GM12873 (cell line): ENCODE measurements at regions not wholly inside any gene's neighbourhood (a gene's known extent, or its start where the extent isn't known, plus 50 kb on each side); places are given as distances from the start of the nearest gene placed in this dataset.

ENCODE experiments used
- TF ChIP-seq, protein P1 (sequence below): IDR thresholded peaks from 2 replicates; pipeline ENCODE4 v1.5.1; 2012; ENCODE audit warnings: low read depth, mild to moderate bottlenecking, moderate library complexity, low read length, control low read depth; ENCODE audit not compliant: insufficient read depth; ENCODE audit errors: missing control alignments

DNA sequence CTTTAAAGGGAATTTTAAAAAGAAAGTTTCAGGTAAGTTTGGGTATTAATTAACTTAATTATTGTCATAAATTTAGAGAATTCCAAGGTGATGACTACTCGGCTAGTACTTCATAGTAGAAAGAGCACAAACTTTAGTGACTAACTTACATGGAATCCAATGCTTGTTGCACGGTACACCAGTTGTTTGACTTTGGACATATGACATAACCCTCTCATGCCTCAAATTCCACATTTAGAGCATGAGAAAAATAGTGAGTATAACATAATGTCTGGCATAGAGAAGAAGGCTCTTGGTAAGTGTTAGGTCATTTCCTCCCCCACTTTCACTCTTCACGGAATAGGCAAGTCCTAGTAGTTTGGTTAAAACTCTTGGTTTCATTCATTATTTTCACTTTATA is 1249.4 kb upstream of the SLC10A2 start:
- TF ChIP-seq, protein P1, sequence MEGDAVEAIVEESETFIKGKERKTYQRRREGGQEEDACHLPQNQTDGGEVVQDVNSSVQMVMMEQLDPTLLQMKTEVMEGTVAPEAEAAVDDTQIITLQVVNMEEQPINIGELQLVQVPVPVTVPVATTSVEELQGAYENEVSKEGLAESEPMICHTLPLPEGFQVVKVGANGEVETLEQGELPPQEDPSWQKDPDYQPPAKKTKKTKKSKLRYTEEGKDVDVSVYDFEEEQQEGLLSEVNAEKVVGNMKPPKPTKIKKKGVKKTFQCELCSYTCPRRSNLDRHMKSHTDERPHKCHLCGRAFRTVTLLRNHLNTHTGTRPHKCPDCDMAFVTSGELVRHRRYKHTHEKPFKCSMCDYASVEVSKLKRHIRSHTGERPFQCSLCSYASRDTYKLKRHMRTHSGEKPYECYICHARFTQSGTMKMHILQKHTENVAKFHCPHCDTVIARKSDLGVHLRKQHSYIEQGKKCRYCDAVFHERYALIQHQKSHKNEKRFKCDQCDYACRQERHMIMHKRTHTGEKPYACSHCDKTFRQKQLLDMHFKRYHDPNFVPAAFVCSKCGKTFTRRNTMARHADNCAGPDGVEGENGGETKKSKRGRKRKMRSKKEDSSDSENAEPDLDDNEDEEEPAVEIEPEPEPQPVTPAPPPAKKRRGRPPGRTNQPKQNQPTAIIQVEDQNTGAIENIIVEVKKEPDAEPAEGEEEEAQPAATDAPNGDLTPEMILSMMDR, result no peak

DNA sequence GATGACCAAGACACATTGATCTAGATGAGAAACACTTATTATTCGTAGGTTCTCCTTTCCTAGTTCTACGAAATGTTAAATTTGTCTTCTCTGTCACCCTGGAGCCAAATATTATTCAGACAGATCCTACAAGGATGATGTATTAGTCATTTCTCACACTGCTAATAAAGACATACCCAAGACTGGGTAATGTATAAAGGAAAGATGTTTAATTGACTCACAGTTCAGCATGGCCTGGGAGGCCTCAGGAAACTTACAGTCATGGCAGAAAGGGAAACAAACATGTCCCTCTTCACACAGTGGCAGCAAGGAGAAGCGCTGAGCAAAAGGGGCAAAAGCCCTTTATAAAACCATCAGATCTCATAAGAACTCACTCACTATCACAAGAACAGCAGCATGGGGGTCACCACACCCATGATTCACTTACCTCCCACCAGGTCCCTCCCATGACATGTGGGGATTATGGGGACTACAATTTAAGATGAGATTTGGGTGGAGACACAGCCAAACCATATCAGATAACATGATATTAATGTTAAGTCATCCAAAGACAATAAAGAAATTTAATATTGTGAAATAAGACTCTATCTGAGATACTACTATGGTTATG is 1248.8 kb upstream of the SLC10A2 start:
- TF ChIP-seq, protein P1, result no peak

DNA sequence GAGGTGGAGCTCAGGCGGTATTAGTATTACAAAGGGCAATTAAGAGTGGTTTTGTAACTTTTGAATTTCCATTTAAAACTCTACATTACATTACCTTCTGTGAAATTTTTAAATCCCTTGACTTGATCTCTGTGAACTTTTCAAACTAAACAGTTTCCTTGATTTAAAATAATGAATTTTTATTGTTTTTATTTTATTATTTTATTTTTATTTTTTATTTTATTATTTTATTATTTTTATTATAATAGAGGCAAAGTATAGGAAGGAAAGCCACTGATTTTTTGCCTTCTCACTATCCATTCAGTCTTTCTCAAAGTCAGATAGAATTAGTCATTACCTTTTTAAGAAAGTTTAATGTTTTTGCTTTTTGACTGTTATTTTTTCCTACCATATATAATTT is 1248.1 kb upstream of the SLC10A2 start:
- TF ChIP-seq, protein P1, result no peak

DNA sequence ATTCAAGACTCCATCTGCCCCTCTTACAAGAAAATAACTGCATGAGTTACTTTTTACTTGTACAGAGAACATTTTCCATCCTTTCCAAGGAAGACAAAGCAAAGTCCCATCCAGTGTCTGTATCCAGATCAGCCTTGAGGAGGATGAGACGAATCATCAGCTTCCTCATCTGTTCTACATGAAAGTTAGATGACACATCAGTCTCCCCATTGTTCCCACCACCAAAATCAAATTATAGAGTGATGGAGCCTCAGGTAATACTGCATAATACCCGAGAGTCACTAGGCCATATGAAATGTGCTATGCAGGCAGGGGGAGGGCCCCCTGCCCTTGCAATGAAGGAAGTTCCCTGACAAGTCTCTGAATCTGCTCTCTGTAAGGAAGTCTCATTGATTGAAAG is 1244.6 kb upstream of the SLC10A2 start:
- TF ChIP-seq, protein P1, result no peak

DNA sequence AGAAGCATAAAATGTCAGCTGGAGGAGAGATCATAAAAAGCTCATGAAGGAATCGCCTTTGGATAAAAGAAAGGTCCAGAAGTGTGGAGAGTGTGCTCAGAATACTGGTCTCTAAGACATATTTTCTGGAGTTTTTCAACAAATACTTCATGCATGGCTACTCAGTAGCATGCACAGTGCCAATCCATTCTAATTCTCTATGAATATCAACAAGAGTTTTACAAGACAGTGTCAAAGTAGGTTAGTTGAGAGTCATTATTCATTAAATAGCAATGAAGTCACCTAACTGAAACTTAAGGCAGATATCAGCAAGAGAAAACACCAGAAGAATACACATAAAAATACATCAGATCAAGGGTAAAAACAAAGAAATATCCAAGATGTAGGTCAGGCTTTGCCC is 1243.2 kb upstream of the SLC10A2 start:
- TF ChIP-seq, protein P1, result no peak

DNA sequence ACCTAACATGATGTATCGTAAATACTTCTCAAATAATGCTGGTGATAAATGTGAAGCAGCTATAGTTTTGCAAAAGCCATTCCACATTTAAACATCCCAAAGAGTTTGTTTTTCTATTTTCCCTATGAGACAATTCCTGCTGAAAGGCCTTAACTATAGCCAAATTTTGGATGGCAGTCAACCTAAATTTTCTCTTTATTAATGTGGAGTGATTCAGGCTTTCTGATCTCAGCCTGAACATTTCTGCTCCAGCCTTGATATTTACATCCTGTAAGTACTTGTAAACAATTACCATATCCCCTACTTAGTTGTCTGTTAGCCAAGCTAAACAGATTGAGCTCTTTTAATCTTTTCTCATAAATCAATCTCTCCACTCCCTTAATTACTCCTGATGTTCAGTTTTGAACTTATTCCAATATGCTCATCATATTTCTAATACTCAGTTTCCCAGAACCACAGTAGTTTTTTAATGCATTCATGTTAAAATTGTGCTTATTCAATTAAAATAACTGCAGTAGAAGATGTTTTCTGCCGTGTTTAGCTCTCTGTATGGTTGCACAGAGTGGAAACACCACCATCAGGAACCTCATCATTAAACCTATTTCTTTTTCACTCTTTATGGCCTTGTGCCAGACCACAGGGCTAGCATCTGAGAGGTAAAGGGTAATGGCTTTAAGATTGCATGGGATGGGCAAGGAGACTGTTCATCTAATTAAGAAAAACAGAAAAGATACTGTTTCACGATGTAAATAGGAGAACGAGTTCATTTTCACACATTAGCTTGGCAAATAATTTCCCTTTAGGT is 1235.2 kb upstream of the SLC10A2 start:
- TF ChIP-seq, protein P1, result no peak

DNA sequence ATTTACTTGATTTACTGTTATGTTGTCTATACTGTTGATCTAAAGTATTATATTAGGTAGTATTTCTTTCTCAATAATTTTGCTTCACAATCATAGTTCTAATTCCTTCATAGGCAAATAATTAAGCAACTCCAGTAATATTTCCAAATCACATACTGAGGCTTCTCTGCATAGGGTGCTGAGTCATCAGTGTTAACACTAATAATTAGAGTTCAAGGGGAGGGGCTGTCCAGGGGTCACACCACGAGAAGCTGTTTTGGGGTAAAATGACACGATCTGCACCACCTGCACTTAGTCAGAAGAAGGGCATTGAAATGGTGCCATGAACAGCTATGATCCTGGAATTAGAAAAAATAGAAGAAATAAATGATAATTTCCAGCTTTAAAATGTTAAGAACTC is 1230.9 kb upstream of the SLC10A2 start:
- TF ChIP-seq, protein P1, result no peak
